ENCODE measurements at regions not wholly inside any gene's neighbourhood (a gene's known extent, or its start where the extent isn't known, plus 50 kb on each side); places are given as distances from the start of the nearest gene placed in this dataset.

GRCh38 chr12:77122661-77123060, 57.3 kb upstream of the E2F7 start:
- no peak for DNase-seq (ENCODE audit: insufficient read length)

GRCh38 chr12:77122236-77122635, 56.9 kb upstream of the E2F7 start:
- DNase-seq (ENCODE audit: insufficient read length) (no peak), FAIRE-seq (no peak)
- TF ChIP-seq TAF1 (IDR thresholded peaks at IDR 0.05; ENCODE audit: borderline replicate concordance, low read depth, low read length), result no peak
- TF ChIP-seq POLR2AphosphoS5 (IDR thresholded peaks at IDR 0.05; ENCODE audit: low read depth, low read length), result no peak
- no peak for TF ChIP-seq POLR2A (IDR thresholded peaks at IDR 0.05; ENCODE audit: low read depth, low read length)

More at GRCh38 chr12:77122661-77123060, 57.3 kb upstream of the E2F7 start:
- FAIRE-seq, result no peak
- TF ChIP-seq POLR2AphosphoS5 (IDR thresholded peaks at IDR 0.05; ENCODE audit: low read depth, low read length) (no peak), POLR2A (IDR thresholded peaks at IDR 0.05; ENCODE audit: low read depth, low read length) (no peak), TAF1 (IDR thresholded peaks at IDR 0.05; ENCODE audit: borderline replicate concordance, low read depth, low read length) (no peak)

- FAIRE-seq (no peak), DNase-seq (ENCODE audit: insufficient read length) (no peak)
- TF ChIP-seq POLR2AphosphoS5 (IDR thresholded peaks at IDR 0.05; ENCODE audit: low read depth, low read length), result no peak
- no peak for TF ChIP-seq TAF1 (IDR thresholded peaks at IDR 0.05; ENCODE audit: borderline replicate concordance, low read depth, low read length)
- no peak for TF ChIP-seq POLR2A (IDR thresholded peaks at IDR 0.05; ENCODE audit: low read depth, low read length)
Measured at GRCh38 chr12:77120156-77121085, 55.1 kb upstream of the E2F7 start.

GRCh38 chr12:77118696-77119095, 53.3 kb upstream of the E2F7 start:
- FAIRE-seq, result no peak
- no peak for DNase-seq (ENCODE audit: insufficient read length)
- TF ChIP-seq POLR2AphosphoS5 (IDR thresholded peaks at IDR 0.05; ENCODE audit: low read depth, low read length) (no peak), TAF1 (IDR thresholded peaks at IDR 0.05; ENCODE audit: borderline replicate concordance, low read depth, low read length) (no peak), POLR2A (IDR thresholded peaks at IDR 0.05; ENCODE audit: low read depth, low read length) (no peak)

GRCh38 chr12:77116277-77116676, 50.9 kb upstream of the E2F7 start:
- DNase-seq (ENCODE audit: insufficient read length) (no peak), FAIRE-seq (no peak)

GRCh38 chr12:77115471-77115870, 50.1 kb upstream of the E2F7 start:
- FAIRE-seq, result no peak
- DNase-seq (ENCODE audit: insufficient read length), result no peak
- TF ChIP-seq POLR2AphosphoS5 (IDR thresholded peaks at IDR 0.05; ENCODE audit: low read depth, low read length), result no peak
- no peak for TF ChIP-seq TAF1 (IDR thresholded peaks at IDR 0.05; ENCODE audit: borderline replicate concordance, low read depth, low read length)
- TF ChIP-seq POLR2A (IDR thresholded peaks at IDR 0.05; ENCODE audit: low read depth, low read length), result no peak

More at GRCh38 chr12:77116277-77116676, 50.9 kb upstream of the E2F7 start:
- no peak for TF ChIP-seq POLR2A (IDR thresholded peaks at IDR 0.05; ENCODE audit: low read depth, low read length)
- no peak for TF ChIP-seq POLR2AphosphoS5 (IDR thresholded peaks at IDR 0.05; ENCODE audit: low read depth, low read length)
- no peak for TF ChIP-seq TAF1 (IDR thresholded peaks at IDR 0.05; ENCODE audit: borderline replicate concordance, low read depth, low read length)

Data from GM12892 (cell line).